HG02798 (cell line): ENCODE measurements at regions not wholly inside any gene's neighbourhood (a gene's known extent, or its start where the extent isn't known, plus 50 kb on each side); places are given as distances from the start of the nearest gene placed in this dataset.

Experiments used
- ATAC-seq: cut with Tn5 transposase; IDR thresholded peaks from one replicate; pipeline ENCODE4 v1.9.1; 2021; ENCODE audit warnings: mild to moderate bottlenecking; ENCODE audit not compliant: unreplicated experiment, poor library complexity

GRCh38 chr16:86709902-86710601, 131.7 kb downstream of the FOXL1 start:
- no peak for ATAC-seq

GRCh38 chr16:86710602-86710950, 132.2 kb downstream of the FOXL1 start:
- ATAC-seq = no peak

- no peak for ATAC-seq
These were observed 134.0 kb downstream of the FOXL1 start for GRCh38 chr16:86712158-86713009.

- no peak for ATAC-seq
These were observed 134.8 kb downstream of the FOXL1 start for GRCh38 chr16:86713021-86713631.

- ATAC-seq = no peak
These were observed 135.8 kb downstream of the FOXL1 start for GRCh38 chr16:86714166-86714565.

- ATAC-seq = no peak
These were observed 138.3 kb downstream of the FOXL1 start for GRCh38 chr16:86716649-86717048.

- no peak for ATAC-seq
These were observed 139.8 kb downstream of the FOXL1 start for GRCh38 chr16:86718118-86718517.

GRCh38 chr16:86722970-86723369, 144.6 kb downstream of the FOXL1 start:
- ATAC-seq = no peak

GRCh38 chr16:86723689-86724088, 145.3 kb downstream of the FOXL1 start:
- ATAC-seq = no peak

- no peak for ATAC-seq
These were observed 147.1 kb downstream of the FOXL1 start for GRCh38 chr16:86725401-86725800.

GRCh38 chr16:86726340-86726739, 148.0 kb downstream of the FOXL1 start:
- ATAC-seq = no peak

- ATAC-seq = no peak
These were observed 148.8 kb downstream of the FOXL1 start for GRCh38 chr16:86727131-86727530.

GRCh38 chr16:86727632-86728031, 149.3 kb downstream of the FOXL1 start:
- ATAC-seq = no peak

- no peak for ATAC-seq
These were observed 151.3 kb downstream of the FOXL1 start for GRCh38 chr16:86729686-86730085.

GRCh38 chr16:86730086-86730485, 151.7 kb downstream of the FOXL1 start:
- ATAC-seq = no peak

GRCh38 chr16:86730597-86730996, 152.2 kb downstream of the FOXL1 start:
- ATAC-seq = no peak

- no peak for ATAC-seq
These were observed 154.4 kb downstream of the FOXL1 start for GRCh38 chr16:86732621-86733295.

GRCh38 chr16:86733546-86734254, 155.4 kb downstream of the FOXL1 start:
- no peak for ATAC-seq

- ATAC-seq = no peak
These were observed 156.5 kb downstream of the FOXL1 start for GRCh38 chr16:86734543-86735460.
